GM21717 (cell line): ENCODE measurements at regions not wholly inside any gene's neighbourhood (a gene's known extent, or its start where the extent isn't known, plus 50 kb on each side); places are given as distances from the start of the nearest gene placed in this dataset.

ENCODE experiments used
- ATAC-seq: cut with Tn5 transposase; IDR thresholded peaks from one replicate; pipeline ENCODE4 v1.9.1; 2021; ENCODE audit warnings: mild to moderate bottlenecking, moderate library complexity; ENCODE audit not compliant: unreplicated experiment

DNA sequence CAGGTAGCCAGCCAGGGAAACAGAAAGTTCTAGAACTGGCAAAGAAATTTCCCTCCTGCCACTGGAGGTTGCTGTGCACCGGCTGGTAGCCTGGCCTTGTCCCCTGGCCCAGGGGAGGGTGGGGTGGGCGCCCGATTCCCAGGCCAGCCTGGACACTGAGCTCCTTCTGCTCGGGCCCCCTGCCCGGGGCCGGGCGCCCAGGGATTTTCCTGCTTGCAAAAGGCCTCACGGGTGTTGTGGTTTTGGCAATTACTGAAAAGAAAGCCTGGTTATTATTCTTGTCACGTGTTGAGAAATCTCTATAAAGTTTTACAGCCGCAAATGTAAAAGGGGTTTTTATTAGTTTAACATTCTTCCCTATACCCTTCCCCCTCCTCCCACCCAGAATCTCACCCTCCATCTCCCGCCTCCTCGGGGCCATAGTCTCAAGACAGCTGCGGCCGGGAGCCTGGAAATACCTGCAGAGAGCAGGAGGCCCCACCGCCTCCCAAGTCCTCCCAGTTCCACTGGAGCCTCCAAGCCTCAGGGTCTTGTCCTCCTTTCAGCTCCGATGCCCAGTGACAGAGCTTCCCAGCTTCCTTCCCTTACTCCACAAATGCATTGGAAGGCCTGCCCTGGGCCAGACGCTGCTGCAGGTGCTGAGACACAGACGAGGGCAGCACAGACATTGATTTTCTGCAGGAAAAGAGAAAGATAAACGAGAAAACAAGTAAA, 1515.6 kb downstream of the TBC1D22A start:
- no peak for ATAC-seq

DNA sequence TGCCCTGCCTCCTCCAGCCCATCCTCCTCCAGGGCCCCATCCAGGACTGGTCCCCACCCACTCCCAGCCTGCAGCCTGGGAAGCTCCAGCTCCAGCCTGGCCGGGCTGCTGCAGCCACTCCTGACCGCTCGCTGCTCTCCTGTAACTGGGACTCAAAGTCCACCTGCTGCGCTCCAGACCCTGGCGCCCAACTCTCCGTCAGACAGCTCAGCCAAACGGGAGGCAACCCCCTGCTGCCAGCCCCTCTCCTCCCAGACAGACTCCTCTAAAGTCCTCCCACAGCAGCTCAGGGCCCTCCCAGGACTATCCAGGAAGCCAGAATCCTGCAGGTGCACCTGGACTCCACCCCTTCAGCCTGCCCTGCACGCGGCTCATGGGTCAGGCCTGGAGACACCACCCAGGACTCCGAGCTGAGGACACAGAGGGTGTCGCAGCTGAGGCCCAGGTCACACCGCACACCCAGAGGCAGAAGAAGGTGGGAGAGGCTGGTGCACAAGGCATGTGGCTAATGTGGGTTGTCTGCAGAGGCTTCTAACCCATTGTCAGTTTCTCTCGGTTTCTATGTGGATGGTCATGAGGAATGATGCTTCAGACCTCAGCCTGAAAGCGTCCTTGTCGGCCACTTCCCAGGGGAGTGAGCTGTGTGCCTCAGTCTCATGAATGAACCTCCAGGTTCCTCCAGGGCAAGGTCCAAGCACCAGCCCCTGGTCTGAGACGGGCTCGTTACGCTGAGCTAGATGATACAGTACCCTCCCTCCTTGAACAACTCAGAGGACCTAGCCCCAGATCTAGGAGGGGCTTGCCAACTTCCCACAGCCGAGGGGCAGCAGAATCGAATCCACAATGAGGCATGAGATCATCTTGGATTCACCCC, 1514.8 kb downstream of the TBC1D22A start:
- no peak for ATAC-seq

DNA sequence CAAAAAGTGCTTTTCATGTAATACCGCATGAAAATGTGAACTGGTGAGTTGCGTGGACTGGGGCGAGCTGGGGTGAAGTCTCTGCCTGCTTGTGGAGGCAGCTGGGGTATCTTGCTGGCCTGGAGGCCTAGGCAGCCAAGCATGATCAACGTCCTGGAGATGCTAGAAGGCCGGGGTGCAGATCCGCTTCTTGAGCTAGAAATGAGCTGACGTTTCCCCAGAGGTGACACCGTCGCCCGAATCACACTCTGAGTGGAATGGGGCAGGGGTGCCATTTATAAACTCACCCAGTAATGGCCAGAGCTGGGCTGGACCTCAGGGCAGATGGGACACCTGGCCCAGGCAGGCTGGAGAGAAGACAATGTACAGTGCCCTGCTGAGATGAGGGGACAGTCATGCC, 1513.0 kb downstream of the TBC1D22A start:
- no peak for ATAC-seq

DNA sequence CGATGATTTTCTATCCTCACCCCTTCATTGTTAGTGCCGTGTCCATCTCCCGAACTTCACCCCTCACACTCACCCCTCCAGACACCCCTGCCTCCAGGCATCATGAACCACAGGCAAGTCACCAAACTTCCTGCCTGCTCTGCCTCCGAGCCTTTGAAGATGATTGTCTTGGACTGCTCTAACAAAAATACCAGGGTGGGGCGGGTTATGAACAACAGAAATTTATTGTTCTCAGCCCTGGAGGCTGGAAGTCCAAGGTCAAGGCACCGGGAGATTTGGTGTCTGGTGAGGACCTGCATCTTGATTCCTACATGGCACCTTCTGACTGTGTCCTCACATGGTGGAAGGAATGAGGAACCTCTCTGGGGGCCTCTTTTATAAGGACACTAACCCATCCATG, 1508.3 kb downstream of the TBC1D22A start:
- ATAC-seq: no peak

DNA sequence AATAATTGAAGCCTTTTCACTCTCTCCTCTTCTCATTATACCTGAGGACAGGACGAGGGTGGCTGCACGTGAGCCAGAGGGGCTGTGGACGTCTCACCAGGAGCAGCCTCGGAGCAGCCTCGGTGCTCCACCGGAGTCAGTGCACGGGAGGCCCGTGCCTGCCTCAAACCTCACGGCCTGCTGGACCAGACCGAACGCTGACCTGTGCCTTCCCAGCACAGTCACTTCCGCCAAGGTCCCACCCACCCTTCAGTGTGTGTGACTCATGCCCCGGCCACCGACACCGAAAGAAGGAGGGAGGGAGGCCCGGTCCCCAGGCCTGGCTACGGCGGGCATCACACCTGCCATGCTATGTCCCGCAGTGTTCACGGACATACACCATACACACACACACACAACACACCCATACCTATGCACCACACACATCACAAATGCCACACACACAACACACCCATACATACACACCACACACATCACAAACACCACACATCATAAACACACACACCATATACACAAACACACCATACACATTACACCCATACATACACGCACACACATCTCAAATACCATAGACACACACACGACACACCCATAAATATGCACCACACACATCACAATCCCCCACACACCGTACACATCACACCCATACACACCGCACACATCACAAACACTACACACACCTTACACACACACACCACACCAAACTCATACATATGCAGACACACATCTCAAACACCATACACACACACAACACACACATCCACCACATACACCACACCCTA, 1506.5 kb downstream of the TBC1D22A start:
- no peak for ATAC-seq

DNA sequence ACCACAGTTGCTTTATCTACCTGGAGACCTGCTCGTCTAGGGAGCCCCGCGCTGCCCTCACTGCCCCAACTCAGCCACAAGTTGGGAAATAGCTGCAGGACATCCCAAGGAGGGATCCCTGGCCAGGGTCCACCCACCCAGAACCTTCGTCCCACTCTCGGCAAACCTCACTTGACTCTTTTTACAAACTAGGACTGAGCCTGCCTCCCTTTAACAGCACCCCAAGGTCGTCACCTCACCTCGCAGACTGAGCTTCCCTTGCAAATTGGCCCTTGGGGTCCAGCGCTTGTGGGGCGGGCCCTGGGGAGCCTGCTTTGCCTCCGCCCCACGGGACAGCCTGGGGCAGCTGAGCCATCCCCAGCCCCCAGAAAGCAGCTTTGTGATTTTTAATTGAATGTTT, 1505.8 kb downstream of the TBC1D22A start:
- ATAC-seq: no peak

DNA sequence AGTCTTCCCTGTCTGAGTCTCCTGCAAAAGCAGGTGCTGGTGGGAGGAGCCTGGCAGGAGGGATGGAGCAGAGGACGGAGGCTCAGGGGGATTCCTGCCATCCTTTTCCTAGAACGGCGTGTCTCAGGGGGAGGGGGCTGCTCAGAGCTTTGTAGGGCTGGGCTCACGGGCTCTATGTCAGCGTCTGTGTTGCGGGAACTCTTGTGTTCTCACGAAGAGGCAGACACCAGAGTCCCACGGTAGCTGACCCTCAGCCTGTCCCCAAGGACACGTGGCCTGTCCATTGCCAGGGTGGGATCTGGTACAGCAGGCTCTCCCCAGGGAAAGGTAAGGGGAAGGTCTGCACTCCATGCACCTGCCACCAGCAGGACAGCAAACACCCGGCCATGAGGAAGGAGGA, 1505.2 kb downstream of the TBC1D22A start:
- no peak for ATAC-seq

DNA sequence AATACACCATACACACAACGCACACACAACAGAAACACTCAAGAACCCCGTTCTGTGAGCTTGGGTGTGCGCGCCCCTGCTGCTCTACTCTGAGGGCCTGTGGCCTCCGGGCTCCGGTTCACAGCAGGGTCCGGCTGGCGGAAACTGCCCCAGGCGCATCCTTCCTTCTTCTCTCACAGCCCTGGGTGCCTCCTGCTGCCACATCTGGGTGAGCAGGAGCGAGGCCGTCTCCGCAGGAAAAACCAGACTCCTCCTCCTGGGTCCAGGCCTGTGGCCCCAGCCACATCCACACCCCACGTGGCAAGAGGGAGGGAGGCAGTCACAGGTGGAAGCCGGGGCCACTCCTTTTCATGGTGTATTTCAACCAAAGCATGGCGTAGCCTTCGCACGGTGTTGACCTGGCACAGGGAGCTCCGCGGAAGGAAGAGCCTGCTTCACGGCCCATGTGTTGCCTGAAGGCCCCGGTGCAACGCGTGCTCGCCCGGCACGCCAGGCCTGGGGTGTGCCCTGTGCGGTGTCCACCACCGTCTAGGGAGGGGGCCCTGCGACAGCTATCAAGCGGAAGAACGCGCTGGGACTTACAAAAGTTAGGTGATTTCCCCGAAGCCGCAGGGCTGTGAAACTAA, 1502.7 kb downstream of the TBC1D22A start:
- no peak for ATAC-seq

DNA sequence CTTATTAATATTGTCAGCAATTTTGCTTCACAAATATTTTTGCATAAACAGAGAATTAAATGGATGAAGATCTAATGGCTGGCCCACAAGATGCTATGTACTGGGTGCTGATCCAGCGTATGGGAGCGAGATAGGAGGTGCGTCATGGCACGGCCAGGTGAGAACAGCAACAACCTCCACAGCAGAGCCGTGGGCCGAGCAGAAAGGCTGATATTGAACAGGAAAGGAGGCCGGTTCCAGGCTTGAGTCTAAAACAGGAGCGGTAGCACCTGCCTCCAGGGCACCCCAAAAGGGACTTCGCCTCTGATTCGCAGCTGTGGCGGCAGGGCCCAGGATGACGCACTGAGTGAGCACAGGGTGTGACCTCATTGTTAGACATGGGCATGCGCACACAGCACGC, 1502.1 kb downstream of the TBC1D22A start:
- ATAC-seq: no peak

DNA sequence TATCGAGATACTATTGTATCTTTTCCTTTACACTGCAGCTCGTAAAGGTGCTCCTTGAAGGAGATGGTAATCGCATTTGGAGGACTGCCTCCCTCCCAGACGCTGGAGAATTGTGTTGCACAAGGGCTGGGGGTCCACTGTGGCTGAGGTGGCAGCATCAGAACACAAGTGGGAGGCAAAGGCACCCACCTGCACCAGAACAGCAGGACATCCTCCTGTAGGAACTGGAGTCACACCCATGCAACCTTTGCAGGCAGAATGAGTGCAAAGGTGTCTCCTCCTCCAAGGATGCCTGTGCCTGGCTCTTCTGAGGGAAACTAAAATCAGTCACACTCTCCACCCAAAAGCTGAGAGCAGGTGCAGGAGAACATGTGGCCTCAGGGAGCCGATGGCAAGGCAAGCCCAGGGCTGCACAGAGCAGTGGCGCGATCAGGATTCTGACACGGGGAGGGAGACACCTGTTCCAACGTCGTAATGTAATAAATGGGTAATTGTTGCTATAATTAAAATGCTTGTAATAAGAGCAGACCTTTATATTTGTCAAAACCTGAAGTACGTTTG, 1501.4 kb downstream of the TBC1D22A start:
- ATAC-seq: no peak

DNA sequence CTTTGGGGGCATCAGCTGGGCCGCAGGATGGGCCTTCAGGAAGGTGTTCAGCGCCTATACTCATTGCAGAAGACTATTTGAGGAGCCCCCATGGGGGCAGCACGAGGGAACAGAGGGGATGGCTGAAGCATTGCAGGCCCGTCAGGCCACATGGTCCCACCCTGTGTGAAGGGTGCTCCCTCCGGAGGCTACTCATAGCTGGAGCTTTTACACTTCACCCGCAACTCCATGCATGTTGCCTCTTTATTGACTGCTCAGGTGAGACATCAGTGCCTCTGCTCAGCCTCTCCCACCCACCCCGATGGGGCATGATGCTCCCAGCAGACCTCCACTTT, 1500.9 kb downstream of the TBC1D22A start:
- ATAC-seq: no peak

DNA sequence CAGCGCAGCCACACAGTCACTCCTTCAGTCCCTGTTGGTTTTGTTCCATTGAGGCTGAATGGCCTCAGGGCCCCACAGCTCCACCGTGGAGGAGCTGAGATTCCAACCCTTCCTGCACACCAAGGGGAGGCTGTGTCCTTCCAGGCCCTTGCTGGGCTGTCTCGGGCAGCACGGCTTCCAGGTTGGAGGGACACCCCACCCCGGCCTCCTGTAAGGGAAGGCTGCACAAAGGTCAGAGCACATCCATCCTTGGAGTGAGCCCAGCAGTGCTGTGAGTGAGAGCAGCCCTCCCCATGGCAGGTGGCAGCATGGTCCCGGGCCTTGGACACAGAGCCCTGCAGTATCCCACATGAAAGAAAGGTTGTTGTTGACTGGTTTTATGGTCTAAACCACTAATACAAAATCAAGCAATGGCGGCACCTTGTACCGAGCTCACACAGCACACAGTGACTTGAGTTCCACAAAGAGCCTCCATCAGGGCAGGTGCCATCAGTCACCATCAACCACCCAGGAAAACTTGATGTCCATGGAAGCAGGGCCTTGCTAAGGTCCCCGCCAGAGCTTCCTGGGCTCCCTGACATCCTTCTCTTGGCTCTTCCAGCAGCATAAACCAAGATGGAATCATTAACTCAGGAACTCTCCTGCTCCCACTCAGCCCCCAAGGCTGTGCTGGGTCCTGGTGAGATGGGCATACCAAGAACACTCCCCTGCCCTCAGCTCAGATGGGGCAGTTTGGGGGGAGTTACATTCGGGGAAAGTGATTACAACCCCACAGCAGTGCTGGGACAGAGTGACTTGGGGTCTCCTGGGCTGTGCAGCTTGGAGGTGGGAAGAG, 1500.4 kb downstream of the TBC1D22A start:
- no peak for ATAC-seq

DNA sequence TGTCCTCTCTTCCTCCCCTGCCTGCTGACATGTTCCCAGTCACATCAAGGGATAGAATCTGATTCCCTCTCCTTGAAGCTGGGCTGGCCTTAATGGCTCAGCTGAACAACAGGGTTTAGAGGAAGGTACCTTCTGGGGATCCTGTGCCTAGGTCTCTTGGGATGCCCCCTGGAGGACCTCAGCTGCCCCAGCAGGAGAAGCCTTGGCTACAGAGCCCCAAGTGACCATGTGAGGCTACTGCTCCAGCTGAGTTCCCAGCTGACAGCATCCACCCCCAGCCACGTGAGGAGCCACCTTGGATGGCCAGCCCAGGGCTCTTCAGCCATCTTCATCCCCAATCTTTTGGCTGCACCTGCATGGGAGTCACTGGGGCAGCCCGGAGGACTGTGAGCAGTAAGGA, 1499.3 kb downstream of the TBC1D22A start:
- ATAC-seq: no peak

DNA sequence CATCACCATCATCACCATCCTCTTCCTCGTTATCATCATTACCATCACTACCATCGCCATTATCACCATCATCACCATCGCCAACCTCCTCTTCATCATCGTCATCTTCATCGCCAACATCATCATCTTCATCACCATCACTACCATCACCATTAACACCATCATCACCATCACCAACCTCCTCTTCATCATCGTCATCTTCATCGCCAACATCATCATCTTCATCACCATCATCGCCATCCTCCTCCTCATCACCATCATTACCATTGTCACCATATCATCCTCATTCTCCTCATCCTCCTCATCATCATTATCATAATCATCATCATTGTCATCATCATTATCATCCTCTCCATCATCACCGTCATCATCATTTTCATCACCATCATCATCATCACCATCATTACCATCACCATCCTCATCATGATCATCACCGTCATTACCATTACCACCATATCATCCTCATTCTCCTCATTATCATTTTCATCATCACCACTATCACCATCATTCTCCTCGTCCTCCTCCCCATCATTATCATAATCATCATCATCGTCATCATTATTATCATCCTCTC, 1498.7 kb downstream of the TBC1D22A start:
- ATAC-seq: no peak

DNA sequence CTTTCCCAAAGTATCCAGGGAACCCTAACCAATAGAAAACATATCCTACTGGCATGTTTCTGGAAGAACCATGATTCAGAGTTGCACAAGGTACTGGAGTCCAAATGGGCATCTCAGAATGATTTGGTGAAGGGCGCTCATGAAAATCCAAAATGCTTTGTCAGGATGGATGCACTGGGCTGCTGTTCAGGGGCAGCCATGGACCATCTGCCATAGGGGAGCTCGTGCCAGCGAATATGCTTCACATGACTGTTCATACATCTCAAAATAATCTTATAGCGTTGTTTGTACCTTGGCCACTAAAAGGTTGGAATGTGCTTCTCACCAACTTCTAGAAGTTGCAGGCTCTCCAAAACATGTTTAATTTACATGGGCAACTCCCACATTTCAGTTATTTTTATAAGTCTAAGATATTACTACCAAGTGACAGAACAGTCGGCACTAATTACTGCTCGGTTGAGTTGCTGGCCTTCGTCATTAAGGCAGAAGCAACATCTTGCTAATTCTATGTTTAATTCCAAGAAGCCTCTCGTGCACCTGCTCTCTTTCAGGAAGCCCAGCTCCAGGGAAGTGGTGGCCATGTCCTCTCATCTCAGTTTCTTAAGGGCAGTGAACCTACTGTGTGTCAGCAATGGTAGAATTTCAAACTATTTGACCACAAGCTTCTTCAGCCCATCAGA, 1497.7 kb downstream of the TBC1D22A start:
- no peak for ATAC-seq

DNA sequence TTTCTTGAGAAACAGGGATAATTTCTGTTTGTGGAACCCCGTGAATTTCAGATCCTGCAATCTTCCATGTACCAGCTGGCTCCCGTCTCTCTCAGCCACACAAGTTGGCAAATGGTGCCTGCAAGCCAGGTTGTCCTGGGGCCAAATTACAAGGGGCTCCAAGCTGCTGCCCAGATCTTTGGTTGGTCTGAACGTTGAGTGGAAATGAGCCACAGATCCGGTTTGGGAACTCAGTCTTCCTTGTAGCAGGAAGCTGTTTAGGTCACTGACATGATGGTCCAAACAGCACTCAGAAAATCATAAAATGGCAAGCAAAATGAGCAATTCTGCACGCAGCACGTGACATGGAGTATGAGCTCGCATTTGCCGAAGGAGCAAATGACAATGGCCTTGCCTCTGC, 1496.4 kb downstream of the TBC1D22A start:
- no peak for ATAC-seq

DNA sequence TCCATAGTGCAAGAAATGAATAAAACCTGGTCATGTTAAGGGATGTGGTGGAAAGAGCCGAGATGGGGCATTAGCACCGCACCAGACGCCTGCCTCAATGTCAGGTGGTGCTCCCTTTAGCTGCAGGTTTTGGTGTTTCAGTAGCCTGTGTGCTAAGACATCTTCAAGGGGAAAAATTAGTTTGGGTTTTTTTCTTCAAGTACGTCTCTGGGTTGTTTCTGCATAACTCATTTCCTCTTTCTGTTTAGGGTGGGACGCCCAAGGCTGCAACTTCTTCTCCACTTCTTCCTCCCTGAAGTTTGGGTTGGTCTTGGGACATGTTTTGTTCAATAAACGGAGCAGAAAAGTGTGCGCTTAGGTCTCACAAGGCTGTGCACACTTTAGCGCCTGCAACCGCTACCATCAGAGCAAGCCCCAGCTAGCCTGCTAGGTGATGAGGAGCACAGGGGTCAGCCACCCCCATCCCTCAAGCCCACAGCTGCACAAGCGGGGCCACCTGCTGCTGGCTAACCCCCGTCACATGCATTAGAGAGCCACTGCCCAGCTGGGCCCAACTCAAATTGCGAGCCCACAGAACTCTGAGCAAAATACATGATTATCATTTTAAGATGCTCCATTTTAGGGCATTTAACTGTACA, 1495.7 kb downstream of the TBC1D22A start:
- no peak for ATAC-seq

DNA sequence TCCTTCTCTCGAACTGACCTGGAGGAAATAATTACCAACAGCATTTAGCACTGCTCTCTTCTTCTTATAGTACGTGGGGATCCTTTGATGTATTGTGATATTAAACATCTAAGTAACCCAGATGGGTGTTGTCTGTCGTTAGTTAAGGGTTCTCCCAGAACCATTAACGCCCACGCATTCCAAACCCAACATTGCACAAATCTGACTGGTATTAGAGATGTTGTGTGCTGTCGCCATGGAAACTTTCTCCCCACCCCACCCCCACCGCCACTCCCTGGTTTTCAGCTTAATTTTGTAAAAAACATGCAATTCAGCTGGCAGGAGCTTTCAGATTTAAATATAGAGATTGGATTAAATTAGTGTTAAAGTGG, 1495.2 kb downstream of the TBC1D22A start:
- ATAC-seq: no peak
